Stimulated activated CD4-positive, alpha-beta T cell treated with anti-CD3 and anti-CD28 coated beads, Interleukin-15, amount 100 ng/mL, for 48 hours (primary cell): ENCODE measurements at regions not wholly inside any gene's neighbourhood (a gene's known extent, or its start where the extent isn't known, plus 50 kb on each side); places are given as distances from the start of the nearest gene placed in this dataset.
"Not testable (repeated sequence)": the region's sequence is repeated elsewhere in the genome, so short reads cannot be mapped to it uniquely, and the experiment has no call there.

Experiments used
- DNase-seq, 2 donors: peaks; one replicate each; pipeline ENCODE4 v3.0.0-alpha.2; 2020; ENCODE audit warnings: low read depth in 2 of 2

DNA sequence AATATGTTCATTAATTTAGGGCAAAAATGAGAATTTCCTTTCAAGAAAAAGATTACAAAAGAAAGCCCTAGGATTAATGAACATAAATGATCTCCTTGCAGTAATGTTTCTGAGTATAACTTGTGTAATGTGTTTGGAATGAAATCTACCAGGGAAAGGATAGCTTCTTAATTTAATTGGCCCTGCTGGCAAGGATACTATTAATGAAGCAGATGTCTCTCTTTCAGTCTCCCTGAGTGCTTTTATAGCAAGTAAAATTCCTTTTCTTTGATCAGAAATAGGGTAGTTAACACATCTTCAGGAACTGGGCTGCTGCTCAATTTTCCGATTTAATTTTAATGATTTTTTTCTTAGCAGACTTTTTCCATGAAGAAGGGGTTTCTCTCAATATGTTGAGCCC lies 379.4 kb upstream of the PDE3A start:
- DNase-seq, result no peak

DNA sequence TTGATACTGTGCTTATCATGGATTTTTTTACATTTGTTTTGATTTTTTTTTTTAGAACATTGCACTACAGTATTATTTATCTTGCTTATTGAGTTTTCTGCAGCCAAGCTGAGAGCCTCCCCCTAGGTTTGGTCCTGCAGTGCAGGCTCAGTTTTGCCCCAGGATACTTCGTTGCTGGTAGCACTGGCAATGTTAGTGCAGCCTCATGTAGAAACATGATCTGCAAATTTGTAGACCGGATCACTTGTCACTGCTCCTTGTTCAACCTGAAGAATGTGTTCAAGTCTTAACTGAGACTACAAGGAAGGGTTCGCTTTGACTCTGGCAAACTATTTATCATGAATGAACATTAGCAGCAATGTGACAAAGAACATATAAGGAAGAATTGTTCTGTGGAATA lies 377.2 kb upstream of the PDE3A start:
- no peak for DNase-seq

DNA sequence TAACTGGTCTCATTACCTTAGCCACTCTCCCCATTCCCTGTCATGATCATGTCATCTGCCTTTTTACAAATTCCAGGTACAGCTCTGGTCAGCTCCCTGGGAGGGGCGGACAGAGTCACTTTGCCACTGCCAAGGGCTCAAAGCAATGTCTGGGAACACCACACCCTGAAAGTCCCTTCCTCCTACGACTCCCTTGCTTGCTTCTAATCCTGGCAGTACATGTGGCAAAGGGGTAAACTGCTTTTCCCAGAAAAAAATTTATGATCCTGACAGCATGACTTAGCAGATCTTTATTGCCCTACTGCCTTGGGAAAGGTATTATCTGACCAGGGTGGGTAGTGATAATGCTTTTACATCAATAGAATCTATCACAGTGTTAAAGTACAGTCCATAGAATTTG lies 376.0 kb upstream of the PDE3A start:
- no peak for DNase-seq

DNA sequence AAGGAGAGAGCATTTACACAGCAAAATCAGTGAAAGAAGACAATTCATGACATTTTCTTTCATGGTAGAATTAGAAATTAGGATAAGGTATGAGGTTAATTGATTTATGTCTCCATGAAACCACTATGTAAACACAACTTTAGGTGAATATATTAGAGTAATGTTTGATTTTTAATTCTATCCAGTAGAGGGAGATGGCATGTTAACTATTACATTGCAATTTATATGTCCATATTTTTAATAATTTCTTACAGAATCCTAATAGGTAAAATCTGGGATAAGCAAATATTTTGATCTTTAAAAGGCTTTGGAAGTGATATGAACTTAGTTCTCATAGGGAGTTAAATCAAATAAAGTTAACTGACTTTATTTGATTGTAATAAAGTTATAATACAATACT lies 373.4 kb upstream of the PDE3A start:
- DNase-seq, result no peak

- no peak for DNase-seq
These were observed 370.5 kb upstream of the PDE3A start for GRCh38 chr12:19997656-19998400.

GRCh38 chr12:19998411-19998810 lies 369.9 kb upstream of the PDE3A start:
- DNase-seq, result no peak

- DNase-seq, result no peak
These were observed 369.2 kb upstream of the PDE3A start for GRCh38 chr12:19998961-19999804.

DNA sequence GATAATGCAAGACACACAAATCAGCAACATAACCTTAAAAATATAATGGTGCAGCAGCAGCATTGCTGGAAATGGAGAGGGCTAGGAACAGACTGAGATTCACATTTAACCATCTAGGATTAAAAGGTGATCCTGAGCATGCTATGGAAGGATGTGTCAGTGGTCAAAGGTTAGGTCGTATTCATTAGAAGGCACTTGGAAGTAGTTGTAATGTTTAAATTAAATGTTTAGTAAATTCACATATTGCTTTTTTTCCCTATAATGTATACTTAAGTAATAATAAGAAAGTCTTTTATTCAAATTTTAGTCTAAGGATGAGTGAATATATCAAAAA lies 368.6 kb upstream of the PDE3A start:
- DNase-seq, result no peak

- DNase-seq, result no peak
These were observed 368.0 kb upstream of the PDE3A start for GRCh38 chr12:20000229-20000849.

DNA sequence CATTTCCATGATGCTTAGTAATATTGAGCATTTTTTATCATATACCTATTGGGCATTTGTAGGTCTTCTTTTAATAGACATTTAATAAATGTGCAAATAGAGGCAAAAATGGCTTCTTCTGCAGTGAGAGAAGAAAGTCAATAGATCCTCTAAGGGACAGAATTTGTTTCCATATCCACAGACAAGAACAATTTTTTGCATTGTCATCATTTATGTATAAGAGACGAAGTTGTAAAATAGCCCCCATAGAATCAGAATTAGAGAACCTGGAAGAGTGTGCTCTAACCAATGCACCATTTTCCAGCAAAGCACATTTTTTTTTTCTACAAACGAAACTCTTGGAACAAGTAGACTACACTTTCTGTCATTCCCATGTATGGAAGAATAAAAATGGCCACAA lies 365.1 kb upstream of the PDE3A start:
- DNase-seq, result no peak

DNA sequence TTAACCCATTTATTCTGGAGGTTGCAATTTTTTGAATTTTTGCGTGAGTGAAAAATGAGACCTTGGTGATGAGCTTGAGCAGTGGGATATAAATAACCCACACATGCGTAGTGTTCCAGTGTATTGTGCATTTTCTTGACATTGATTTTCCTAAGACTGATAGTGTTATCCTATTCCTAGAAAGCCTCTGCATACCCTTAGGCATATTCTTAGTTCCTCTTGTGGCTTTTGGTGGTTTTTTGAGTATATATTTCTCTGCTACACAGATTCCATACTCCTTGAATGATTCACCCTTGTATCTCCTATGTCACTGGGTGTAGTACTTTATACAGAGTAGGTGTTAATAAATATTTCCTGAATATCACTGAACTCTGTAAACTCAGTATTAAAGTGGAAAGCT lies 363.4 kb upstream of the PDE3A start:
- DNase-seq, result no peak

DNA sequence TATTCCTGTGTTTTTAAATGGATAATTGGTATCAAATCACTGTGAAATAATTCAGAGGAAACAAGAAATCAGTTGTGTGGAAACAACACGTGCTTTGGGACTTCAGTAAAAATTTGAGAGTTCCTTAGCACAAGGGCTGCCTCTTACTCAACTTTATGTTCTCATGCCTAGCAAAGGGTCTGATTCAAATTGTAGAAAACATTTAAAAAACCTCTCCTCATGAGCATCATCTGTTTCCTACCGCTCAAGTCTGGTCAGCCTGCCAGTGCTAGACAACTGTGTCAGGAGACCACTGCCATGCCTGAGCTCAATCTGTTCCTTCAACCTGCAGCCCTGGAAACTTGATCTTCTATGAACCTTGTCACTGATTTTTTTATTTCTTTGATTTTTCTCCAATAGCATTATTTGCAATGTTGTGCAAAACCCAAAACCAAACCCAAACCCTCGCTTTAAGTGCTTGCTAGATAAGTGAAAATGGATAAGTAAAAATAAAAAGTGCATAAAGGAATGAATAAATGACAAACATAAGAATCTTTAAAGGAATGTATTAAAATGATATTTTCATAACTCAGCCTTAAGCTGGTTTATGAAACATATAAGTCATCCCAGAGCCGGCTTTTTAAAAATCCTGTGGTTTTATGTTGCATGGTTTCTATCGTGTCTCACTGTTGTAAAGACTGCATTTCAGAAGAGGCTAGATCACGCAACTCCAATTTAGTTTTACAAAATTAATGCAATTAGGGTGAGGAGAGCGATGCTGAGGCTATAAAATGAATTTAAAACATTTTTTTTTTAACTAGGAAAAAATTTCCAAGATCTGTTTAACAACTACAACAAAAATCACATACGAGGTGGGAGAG lies 361.2 kb upstream of the PDE3A start:
- no peak for DNase-seq

- not testable (repeated sequence) for DNase-seq
These were observed 358.4 kb upstream of the PDE3A start for GRCh38 chr12:20009965-20010364.

GRCh38 chr12:20011200-20011599 lies 357.1 kb upstream of the PDE3A start:
- DNase-seq, result no peak

DNA sequence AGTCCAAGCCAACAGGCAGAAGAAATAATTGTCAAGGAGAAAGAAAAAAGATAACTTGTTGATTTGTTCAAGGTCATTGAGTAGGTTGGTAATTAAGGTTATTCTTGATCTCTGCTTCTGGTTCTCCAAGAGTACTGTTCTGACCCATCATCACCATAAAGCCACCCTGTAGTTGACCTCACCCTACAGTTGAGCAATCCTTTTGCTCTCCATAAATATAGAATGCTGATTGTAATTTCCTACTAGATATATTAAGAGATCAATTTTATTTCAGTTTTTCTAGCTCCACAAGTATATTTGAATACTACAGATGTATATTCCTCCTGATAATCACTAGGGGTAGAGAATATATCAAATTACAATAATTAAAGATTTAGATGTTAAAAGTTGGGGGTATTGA lies 350.5 kb upstream of the PDE3A start:
- DNase-seq, result no peak

GRCh38 chr12:20018406-20018805 lies 349.9 kb upstream of the PDE3A start:
- no peak for DNase-seq

DNA sequence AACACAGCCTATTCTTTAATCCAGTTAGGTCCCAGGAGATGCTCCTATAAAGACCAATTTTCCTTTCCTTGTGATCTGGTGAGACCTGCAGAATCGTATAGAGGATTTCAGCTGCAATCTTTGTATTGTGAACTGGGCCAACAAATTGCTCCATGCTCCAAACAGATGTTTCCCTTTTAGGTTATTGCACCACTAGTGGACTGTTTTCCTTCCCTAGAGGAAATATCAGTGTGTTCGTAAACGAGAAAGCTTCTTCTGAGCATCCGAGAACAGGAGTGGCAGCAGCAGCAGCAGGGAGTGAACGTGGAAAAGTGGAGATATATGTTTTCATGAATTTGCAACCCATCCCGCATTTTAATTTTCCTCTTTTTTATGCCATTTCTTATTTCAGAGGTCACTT lies 344.1 kb upstream of the PDE3A start:
- DNase-seq, result no peak

GRCh38 chr12:20028033-20028432 lies 340.3 kb upstream of the PDE3A start:
- no peak for DNase-seq

DNA sequence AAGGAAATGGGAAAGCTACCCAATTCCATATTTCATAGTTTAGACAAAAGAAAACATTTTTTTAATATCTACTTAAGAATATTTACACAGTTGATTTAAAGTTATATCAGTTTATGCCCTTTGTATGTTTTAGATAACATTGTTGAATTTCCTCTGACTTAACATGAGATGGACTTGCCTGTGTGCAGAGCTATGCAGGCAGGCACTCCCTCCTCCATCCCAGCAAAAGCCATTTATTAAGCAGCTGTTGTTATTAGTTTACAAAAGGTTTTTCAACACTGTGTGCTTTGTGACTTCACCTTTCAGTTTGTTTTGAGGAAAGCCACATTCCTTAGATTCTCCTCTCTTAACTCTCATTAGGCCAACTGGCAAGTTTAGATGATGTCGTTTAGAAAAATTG lies 337.5 kb upstream of the PDE3A start:
- DNase-seq, result no peak

DNA sequence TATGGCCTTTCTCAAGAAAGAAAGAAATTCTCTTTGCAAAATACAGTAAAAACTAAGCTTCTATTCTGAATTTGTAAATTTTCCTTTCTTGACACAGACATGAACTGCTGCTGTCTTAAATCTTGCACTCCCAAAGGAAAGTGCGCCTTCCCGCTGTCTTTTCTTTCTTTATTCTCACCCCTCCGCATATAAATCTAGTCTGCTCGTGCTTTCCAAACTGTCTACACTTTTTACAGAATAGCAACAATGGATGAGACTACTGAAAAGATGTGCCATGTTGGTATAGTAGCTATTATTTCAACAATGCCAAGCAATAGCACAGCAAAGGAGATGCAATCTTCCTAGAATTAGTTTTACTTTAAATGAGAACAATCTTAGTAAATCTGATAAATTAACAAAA lies 328.8 kb upstream of the PDE3A start:
- DNase-seq, result no peak

GRCh38 chr12:20040184-20040583 lies 328.2 kb upstream of the PDE3A start:
- no peak for DNase-seq

- no peak for DNase-seq
These were observed 327.5 kb upstream of the PDE3A start for GRCh38 chr12:20040831-20041230.
